WTC11 (cell line): ENCODE measurements at regions not wholly inside any gene's neighbourhood (a gene's known extent, or its start where the extent isn't known, plus 50 kb on each side); places are given as distances from the start of the nearest gene placed in this dataset.

Experiments used
- ATAC-seq: fragments of 200-7000 bp; cut with Tn5 transposase; 2 replicates; pipeline ENCODE4 v1.10.0; 2021; ENCODE audit warnings: mild to moderate bottlenecking, moderate library complexity
- CTCF ChIA-PET: fragments of 300-600 bp; sonication (Branson Sonifier 250); formaldehyde crosslinking; loops from one replicate; lab custom pipeline; 2021; ENCODE audit warnings: antibody characterized with exemption; lab: Charles Lee
- POLR2A ChIA-PET: fragments of 350-600 bp; sonication (Branson Sonifier 250); formaldehyde crosslinking; loops from one replicate; lab custom pipeline; 2021; ENCODE audit warnings: antibody characterized with exemption; lab: Charles Lee
- DNase-seq: peaks from one replicate; pipeline ENCODE4 v3.0.0; 2021; ENCODE audit warnings: low spot score
- H3K27ac Mint-ChIP-seq: 2 replicates; pipeline ENCODE4 v1.8.0; 2021; ENCODE audit warnings: mixed read lengths
- H3K27me3 Mint-ChIP-seq: 2 replicates; pipeline ENCODE4 v1.8.0; 2021; ENCODE audit warnings: low read depth, mild to moderate bottlenecking, moderate library complexity, mixed read lengths
- H3K36me3 Mint-ChIP-seq: 2 replicates; pipeline ENCODE4 v1.8.0; 2021; ENCODE audit warnings: mixed read lengths
- H3K4me1 Mint-ChIP-seq: 2 replicates; pipeline ENCODE4 v1.8.0; 2022; ENCODE audit warnings: mixed read lengths
- H3K4me3 Mint-ChIP-seq: 2 replicates; pipeline ENCODE4 v1.8.0; 2021; ENCODE audit warnings: mild to moderate bottlenecking, moderate library complexity, mixed read lengths
- H3K9me3 Mint-ChIP-seq: 2 replicates; pipeline ENCODE4 v1.8.0; 2021; ENCODE audit warnings: mixed read lengths
- CBFB ChIP-seq: sonication (generic); formaldehyde crosslinking; IDR thresholded peaks from 2 replicates; pipeline ENCODE4 v1.8.1; 2022; ENCODE audit warnings: mild to moderate bottlenecking, low read depth, missing genetic modification reagents
- FOXJ3 ChIP-seq: sonication (generic); formaldehyde crosslinking; IDR thresholded peaks from 2 replicates; pipeline ENCODE4 v1.9.0; 2021; ENCODE audit warnings: missing genetic modification reagents, mild to moderate bottlenecking, borderline replicate concordance
- KAT7 ChIP-seq: sonication (generic); formaldehyde crosslinking; IDR thresholded peaks from 2 replicates; pipeline ENCODE4 v1.8.1; 2023; ENCODE audit warnings: missing genetic modification reagents, mild to moderate bottlenecking, borderline replicate concordance
- MXD4 ChIP-seq: fragments of 250-450 bp; sonication (Bioruptor Pico); IDR thresholded peaks from 2 replicates; pipeline ENCODE4 v1.8.0; 2021; ENCODE audit warnings: mild to moderate bottlenecking, moderate library complexity, borderline replicate concordance
- NFE2L1 ChIP-seq: sonication (generic); formaldehyde crosslinking; IDR thresholded peaks from 2 replicates; pipeline ENCODE4 v1.8.1; 2023; ENCODE audit warnings: missing genetic modification reagents
- RELA ChIP-seq: sonication (generic); formaldehyde crosslinking; IDR thresholded peaks from 2 replicates; pipeline ENCODE4 v1.8.1; 2022; ENCODE audit warnings: missing genetic modification reagents, mild to moderate bottlenecking, borderline replicate concordance
- SP1 ChIP-seq: sonication (generic); formaldehyde crosslinking; conservative IDR thresholded peaks from 2 replicates; pipeline ENCODE4 v1.8.1; 2022; ENCODE audit warnings: missing genetic modification reagents
- ZNF219 ChIP-seq: sonication (generic); formaldehyde crosslinking; IDR thresholded peaks from 2 replicates; pipeline ENCODE4 v1.8.0; 2023; ENCODE audit warnings: missing genetic modification reagents, mild to moderate bottlenecking, borderline replicate concordance
- ZNF396 ChIP-seq: fragments of 250-450 bp; sonication (Bioruptor Pico); IDR thresholded peaks from 2 replicates; pipeline ENCODE4 v1.8.0; 2021; ENCODE audit warnings: mild to moderate bottlenecking, moderate library complexity, borderline replicate concordance
- TF ChIP-seq, protein P1 (sequence below): sonication (generic); formaldehyde crosslinking; IDR thresholded peaks from 2 replicates; pipeline ENCODE4 v1.8.1; 2022; ENCODE audit warnings: mild to moderate bottlenecking, missing genetic modification reagents, moderate library complexity, borderline replicate concordance
- TF ChIP-seq, protein P2 (sequence below): sonication (generic); formaldehyde crosslinking; IDR thresholded peaks from 2 replicates; pipeline ENCODE4 v1.8.0; 2022; ENCODE audit warnings: mild to moderate bottlenecking, missing genetic modification reagents
- TF ChIP-seq, protein P3 (sequence below): fragments of 200-600 bp; IDR thresholded peaks from 2 replicates; pipeline ENCODE4 v1.8.0; 2022; ENCODE audit warnings: antibody characterized with exemption
- TF ChIP-seq, protein P4 (sequence below): sonication (generic); formaldehyde crosslinking; IDR thresholded peaks from 2 replicates; pipeline ENCODE4 v1.8.1; 2023; ENCODE audit warnings: mild to moderate bottlenecking, missing genetic modification reagents
- TF ChIP-seq, protein P5 (sequence below): sonication (generic); formaldehyde crosslinking; IDR thresholded peaks from 2 replicates; pipeline ENCODE4 v1.8.0; 2023; ENCODE audit warnings: missing genetic modification reagents
- TF ChIP-seq, protein P6 (sequence below): sonication (generic); formaldehyde crosslinking; conservative IDR thresholded peaks from 2 replicates; pipeline ENCODE4 v1.8.1; 2022; ENCODE audit warnings: mild to moderate bottlenecking, missing genetic modification reagents
- TF ChIP-seq, protein P7 (sequence below): sonication (generic); formaldehyde crosslinking; IDR thresholded peaks from 2 replicates; pipeline ENCODE4 v1.8.0; 2022; ENCODE audit warnings: mild to moderate bottlenecking, missing genetic modification reagents
- TF ChIP-seq, protein P8 (sequence below): sonication (generic); formaldehyde crosslinking; IDR thresholded peaks from 2 replicates; pipeline ENCODE4 v1.8.1; 2023; ENCODE audit warnings: mild to moderate bottlenecking, missing genetic modification reagents

DNA sequence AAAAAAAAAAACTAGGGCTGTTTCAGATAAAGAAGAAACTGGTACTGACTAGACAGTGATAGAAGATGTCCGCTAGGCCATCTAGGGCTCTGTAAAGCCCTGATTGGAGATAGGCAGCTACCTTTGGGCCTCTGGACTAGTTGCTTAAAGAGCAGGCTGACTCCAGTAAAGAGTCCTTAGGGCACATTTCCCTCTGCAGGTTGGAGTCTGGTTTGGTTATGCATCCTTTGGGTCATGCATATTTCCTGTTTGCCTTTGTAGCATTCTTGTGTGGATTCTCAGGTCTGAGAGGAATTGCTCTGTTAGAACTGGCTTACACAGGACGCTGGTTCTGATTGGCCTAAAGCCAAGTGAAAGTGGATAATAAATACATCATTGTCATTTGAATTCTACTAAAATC lies 165.5 kb upstream of the LRRN1 start:
- Mint-ChIP-seq H3K4me3 (no peak overlapping the region), H3K4me1 (no peaks in the 10 kb centered on the region), H3K9me3 (peaks cover 63% of the 10 kb centered on the region)
- ChIA-PET CTCF (no interaction called here), POLR2A (no interaction called here)
- DNase-seq = no peak
- no peak for ATAC-seq
- TF ChIP-seq CBFB (CRISPR knock-in tag) = no peak
- TF ChIP-seq, all 79 proteins: peak for 0
- H3K36me3 Mint-ChIP-seq = peaks cover 23% of the 10 kb centered on the region
- H3K27ac Mint-ChIP-seq = no peak overlapping the region
- H3K27me3 Mint-ChIP-seq = peaks cover 2% of the 10 kb centered on the region; the same call in 1 of the 2 replicates

DNA sequence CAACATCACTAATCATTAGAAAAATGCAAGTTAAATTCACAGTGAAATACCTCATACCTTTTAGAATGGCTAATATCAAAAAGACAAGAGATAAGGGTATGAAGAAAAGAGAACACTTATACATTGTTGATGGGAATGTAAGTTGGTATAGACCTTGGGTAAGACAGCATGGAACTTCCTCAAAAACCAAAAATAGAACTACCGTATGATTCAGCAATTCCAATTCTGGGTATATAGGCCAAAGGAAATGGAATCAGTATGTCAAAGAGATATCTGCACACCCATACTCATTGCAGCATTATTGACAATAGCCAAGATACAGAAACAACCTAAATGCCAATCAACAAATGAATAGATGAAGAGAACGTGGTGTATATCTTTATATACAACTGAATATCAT lies 166.8 kb upstream of the LRRN1 start:
- peaks cover 2% of the 10 kb centered on the region; the same call in 1 of the 2 replicates for H3K27me3 Mint-ChIP-seq
- ChIA-PET POLR2A (no interaction called here), CTCF (no interaction called here)
- ATAC-seq (no peak), DNase-seq (no peak)
- H3K4me3 Mint-ChIP-seq = no peak overlapping the region
- no peaks in the 10 kb centered on the region for H3K4me1 Mint-ChIP-seq
- H3K36me3 Mint-ChIP-seq = peaks cover 25% of the 10 kb centered on the region
- H3K27ac Mint-ChIP-seq = no peak overlapping the region
- TF ChIP-seq, protein P1, sequence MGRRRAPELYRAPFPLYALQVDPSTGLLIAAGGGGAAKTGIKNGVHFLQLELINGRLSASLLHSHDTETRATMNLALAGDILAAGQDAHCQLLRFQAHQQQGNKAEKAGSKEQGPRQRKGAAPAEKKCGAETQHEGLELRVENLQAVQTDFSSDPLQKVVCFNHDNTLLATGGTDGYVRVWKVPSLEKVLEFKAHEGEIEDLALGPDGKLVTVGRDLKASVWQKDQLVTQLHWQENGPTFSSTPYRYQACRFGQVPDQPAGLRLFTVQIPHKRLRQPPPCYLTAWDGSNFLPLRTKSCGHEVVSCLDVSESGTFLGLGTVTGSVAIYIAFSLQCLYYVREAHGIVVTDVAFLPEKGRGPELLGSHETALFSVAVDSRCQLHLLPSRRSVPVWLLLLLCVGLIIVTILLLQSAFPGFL = no peak
- TF ChIP-seq, protein P2, sequence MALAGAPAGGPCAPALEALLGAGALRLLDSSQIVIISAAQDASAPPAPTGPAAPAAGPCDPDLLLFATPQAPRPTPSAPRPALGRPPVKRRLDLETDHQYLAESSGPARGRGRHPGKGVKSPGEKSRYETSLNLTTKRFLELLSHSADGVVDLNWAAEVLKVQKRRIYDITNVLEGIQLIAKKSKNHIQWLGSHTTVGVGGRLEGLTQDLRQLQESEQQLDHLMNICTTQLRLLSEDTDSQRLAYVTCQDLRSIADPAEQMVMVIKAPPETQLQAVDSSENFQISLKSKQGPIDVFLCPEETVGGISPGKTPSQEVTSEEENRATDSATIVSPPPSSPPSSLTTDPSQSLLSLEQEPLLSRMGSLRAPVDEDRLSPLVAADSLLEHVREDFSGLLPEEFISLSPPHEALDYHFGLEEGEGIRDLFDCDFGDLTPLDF = no peak
- TF ChIP-seq, protein P3, sequence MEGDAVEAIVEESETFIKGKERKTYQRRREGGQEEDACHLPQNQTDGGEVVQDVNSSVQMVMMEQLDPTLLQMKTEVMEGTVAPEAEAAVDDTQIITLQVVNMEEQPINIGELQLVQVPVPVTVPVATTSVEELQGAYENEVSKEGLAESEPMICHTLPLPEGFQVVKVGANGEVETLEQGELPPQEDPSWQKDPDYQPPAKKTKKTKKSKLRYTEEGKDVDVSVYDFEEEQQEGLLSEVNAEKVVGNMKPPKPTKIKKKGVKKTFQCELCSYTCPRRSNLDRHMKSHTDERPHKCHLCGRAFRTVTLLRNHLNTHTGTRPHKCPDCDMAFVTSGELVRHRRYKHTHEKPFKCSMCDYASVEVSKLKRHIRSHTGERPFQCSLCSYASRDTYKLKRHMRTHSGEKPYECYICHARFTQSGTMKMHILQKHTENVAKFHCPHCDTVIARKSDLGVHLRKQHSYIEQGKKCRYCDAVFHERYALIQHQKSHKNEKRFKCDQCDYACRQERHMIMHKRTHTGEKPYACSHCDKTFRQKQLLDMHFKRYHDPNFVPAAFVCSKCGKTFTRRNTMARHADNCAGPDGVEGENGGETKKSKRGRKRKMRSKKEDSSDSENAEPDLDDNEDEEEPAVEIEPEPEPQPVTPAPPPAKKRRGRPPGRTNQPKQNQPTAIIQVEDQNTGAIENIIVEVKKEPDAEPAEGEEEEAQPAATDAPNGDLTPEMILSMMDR = no peak
- TF ChIP-seq, protein P4, sequence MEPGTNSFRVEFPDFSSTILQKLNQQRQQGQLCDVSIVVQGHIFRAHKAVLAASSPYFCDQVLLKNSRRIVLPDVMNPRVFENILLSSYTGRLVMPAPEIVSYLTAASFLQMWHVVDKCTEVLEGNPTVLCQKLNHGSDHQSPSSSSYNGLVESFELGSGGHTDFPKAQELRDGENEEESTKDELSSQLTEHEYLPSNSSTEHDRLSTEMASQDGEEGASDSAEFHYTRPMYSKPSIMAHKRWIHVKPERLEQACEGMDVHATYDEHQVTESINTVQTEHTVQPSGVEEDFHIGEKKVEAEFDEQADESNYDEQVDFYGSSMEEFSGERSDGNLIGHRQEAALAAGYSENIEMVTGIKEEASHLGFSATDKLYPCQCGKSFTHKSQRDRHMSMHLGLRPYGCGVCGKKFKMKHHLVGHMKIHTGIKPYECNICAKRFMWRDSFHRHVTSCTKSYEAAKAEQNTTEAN = no peak
- TF ChIP-seq, protein P5, sequence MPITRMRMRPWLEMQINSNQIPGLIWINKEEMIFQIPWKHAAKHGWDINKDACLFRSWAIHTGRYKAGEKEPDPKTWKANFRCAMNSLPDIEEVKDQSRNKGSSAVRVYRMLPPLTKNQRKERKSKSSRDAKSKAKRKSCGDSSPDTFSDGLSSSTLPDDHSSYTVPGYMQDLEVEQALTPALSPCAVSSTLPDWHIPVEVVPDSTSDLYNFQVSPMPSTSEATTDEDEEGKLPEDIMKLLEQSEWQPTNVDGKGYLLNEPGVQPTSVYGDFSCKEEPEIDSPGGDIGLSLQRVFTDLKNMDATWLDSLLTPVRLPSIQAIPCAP (CRISPR knock-in tag) = no peak
- TF ChIP-seq KAT7 (CRISPR knock-in tag) (no peak), CBFB (CRISPR knock-in tag) (no peak), NFE2L1 (CRISPR knock-in tag) (no peak), ZNF219 (no peak), FOXJ3 (CRISPR knock-in tag) (no peak), RELA (CRISPR knock-in tag) (no peak), SP1 (no peak), MXD4 (CRISPR knock-in tag) (no peak), ZNF396 (CRISPR knock-in tag) (no peak)
- TF ChIP-seq, protein P6, sequence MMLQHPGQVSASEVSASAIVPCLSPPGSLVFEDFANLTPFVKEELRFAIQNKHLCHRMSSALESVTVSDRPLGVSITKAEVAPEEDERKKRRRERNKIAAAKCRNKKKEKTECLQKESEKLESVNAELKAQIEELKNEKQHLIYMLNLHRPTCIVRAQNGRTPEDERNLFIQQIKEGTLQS (CRISPR knock-in tag) = no peak
- TF ChIP-seq, protein P7, sequence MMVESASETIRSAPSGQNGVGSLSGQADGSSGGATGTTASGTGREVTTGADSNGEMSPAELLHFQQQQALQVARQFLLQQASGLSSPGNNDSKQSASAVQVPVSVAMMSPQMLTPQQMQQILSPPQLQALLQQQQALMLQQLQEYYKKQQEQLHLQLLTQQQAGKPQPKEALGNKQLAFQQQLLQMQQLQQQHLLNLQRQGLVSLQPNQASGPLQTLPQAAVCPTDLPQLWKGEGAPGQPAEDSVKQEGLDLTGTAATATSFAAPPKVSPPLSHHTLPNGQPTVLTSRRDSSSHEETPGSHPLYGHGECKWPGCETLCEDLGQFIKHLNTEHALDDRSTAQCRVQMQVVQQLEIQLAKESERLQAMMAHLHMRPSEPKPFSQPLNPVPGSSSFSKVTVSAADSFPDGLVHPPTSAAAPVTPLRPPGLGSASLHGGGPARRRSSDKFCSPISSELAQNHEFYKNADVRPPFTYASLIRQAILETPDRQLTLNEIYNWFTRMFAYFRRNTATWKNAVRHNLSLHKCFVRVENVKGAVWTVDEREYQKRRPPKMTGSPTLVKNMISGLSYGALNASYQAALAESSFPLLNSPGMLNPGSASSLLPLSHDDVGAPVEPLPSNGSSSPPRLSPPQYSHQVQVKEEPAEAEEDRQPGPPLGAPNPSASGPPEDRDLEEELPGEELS (CRISPR knock-in tag) = no peak
- TF ChIP-seq, protein P8, sequence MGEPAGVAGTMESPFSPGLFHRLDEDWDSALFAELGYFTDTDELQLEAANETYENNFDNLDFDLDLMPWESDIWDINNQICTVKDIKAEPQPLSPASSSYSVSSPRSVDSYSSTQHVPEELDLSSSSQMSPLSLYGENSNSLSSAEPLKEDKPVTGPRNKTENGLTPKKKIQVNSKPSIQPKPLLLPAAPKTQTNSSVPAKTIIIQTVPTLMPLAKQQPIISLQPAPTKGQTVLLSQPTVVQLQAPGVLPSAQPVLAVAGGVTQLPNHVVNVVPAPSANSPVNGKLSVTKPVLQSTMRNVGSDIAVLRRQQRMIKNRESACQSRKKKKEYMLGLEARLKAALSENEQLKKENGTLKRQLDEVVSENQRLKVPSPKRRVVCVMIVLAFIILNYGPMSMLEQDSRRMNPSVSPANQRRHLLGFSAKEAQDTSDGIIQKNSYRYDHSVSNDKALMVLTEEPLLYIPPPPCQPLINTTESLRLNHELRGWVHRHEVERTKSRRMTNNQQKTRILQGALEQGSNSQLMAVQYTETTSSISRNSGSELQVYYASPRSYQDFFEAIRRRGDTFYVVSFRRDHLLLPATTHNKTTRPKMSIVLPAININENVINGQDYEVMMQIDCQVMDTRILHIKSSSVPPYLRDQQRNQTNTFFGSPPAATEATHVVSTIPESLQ (CRISPR knock-in tag) = no peak
- H3K9me3 Mint-ChIP-seq = peaks cover 74% of the 10 kb centered on the region
